WI38 (cell line): ENCODE measurements at regions not wholly inside any gene's neighbourhood (a gene's known extent, or its start where the extent isn't known, plus 50 kb on each side); places are given as distances from the start of the nearest gene placed in this dataset.

Experiments
- H3K4me3 ChIP-seq: 2 replicates; pipeline ENCODE4 v1.5.1; 2011; ENCODE audit warnings: low read depth, mild to moderate bottlenecking, control low read depth, low read length
- CTCF ChIP-seq: IDR thresholded peaks from 2 replicates; pipeline ENCODE4 v1.5.1; 2012; ENCODE audit warnings: low read depth, mild to moderate bottlenecking, control low read depth, low read length

GRCh38 chr5:40359832-40360231, 319.9 kb upstream of the PTGER4 start:
- TF ChIP-seq CTCF = no peak
- no peak overlapping the region for H3K4me3 ChIP-seq

- no peak overlapping the region for H3K4me3 ChIP-seq
- no peak for TF ChIP-seq CTCF
Observed at GRCh38 chr5:40359093-40359492, 320.6 kb upstream of the PTGER4 start.

GRCh38 chr5:40356248-40356647, 323.5 kb upstream of the PTGER4 start:
- H3K4me3 ChIP-seq = no peak overlapping the region
- no peak for TF ChIP-seq CTCF

- no peak overlapping the region for H3K4me3 ChIP-seq
- TF ChIP-seq CTCF = no peak
Observed at GRCh38 chr5:40355846-40356245, 323.9 kb upstream of the PTGER4 start.

GRCh38 chr5:40355181-40355580, 324.5 kb upstream of the PTGER4 start:
- no peak for TF ChIP-seq CTCF

GRCh38 chr5:40354171-40354570, 325.5 kb upstream of the PTGER4 start:
- no peak overlapping the region for H3K4me3 ChIP-seq
- TF ChIP-seq CTCF = no peak

More at GRCh38 chr5:40355181-40355580, 324.5 kb upstream of the PTGER4 start:
- H3K4me3 ChIP-seq = no peak overlapping the region

GRCh38 chr5:40353442-40353841, 326.3 kb upstream of the PTGER4 start:
- H3K4me3 ChIP-seq = no peak overlapping the region
- TF ChIP-seq CTCF = no peak
